Uterus (tissue), 3 donors: ENCODE measurements at regions not wholly inside any gene's neighbourhood (a gene's known extent, or its start where the extent isn't known, plus 50 kb on each side); places are given as distances from the start of the nearest gene placed in this dataset.

Source experiments
- DNase-seq, 2 donors: peaks; one replicate each; pipeline ENCODE4 v3.0.0-alpha.2; 2019 to 2020
- H3K27ac ChIP-seq, 2 donors: fragments of 200-600 bp; sonication (generic); 1 replicate in 1 of 2; 2 replicates in 1 of 2; pipeline ENCODE4 v1.5.1; 2016 to 2018
- H3K27me3 ChIP-seq, 2 donors: fragments of 200-600 bp; sonication (generic); one replicate each; pipeline ENCODE4 v1.5.1; 2018 to 2019; ENCODE audit warnings: control low read depth in 1 of 2
- H3K36me3 ChIP-seq, 2 donors: fragments of 200-600 bp; sonication (generic); one replicate each; pipeline ENCODE4 v1.5.1; 2019; ENCODE audit warnings: control low read depth in 1 of 2
- H3K4me1 ChIP-seq, 2 donors: fragments of 200-600 bp; sonication (generic); one replicate each; pipeline ENCODE4 v1.5.1; 2018 to 2019; ENCODE audit warnings: control low read depth in 1 of 2
- H3K4me3 ChIP-seq, 2 donors: fragments of 200-600 bp; sonication (generic); 1 replicate in 1 of 2; 2 replicates in 1 of 2; pipeline ENCODE4 v1.5.1; 2018 to 2019; ENCODE audit warnings: mild to moderate bottlenecking in 1 of 2
- H3K9me3 ChIP-seq, 2 donors: fragments of 200-600 bp; sonication (generic); one replicate each; pipeline ENCODE4 v1.5.1; 2019; ENCODE audit warnings: control low read depth in 1 of 2
- POLR2A ChIP-seq, 2 donors: fragments of 450-650 bp; IDR thresholded peaks; one replicate each; pipeline ENCODE4 v1.6.1; 2016; ENCODE audit warnings: antibody characterized with exemption in 2 of 2, mild to moderate bottlenecking in 1 of 2, moderate library complexity in 1 of 2
- intact Hi-C: fragments of 100-400 bp; cut with DNase I; formaldehyde crosslinking; loops from one replicate; pipeline ENCODE4 v1.15.1; 2023; ENCODE audit warnings: low total_unique reads
- TF ChIP-seq, protein P1 (sequence below), 4 experiments: fragments of 200-600 bp in 2 of 4; fragments of 450-650 bp in 2 of 4; sonication (generic) in 2 of 4; IDR thresholded peaks; one replicate each; pipeline ENCODE4 v1.5.1; 2016 to 2019; ENCODE audit warnings: antibody characterized with exemption in 4 of 4, mild to moderate bottlenecking in 2 of 4, moderate library complexity in 1 of 4
- donor health status: DM: yes; HTN: yes; CAD: no.

DNA sequence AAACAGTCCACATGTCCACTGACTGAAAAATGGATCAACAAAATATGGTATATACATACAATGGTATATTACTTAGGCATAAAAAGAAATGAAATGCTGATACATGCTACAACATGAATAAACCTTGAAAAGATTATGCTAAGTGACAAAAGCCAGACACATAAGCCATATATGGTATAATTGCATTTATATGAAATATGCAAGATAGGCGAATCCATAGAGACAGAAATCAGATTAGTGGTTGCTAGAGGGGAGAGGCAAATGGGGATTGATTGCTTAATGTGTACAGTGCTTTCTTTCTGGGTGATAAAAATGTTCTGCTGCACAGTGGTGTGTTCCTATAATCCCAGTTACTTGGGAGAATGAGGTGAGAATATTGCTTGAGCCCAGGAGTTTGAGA, 171.0 kb downstream of the CYP26B1 start:
- H3K36me3 ChIP-seq = no peaks in the 10 kb centered on the region
- intact Hi-C loops = no loop called here
- H3K27ac ChIP-seq = no peak overlapping the region
- no peaks in the 10 kb centered on the region for H3K27me3 ChIP-seq
- H3K9me3 ChIP-seq = no peaks in the 10 kb centered on the region
- no peak overlapping the region for H3K4me3 ChIP-seq
- no peak for TF ChIP-seq POLR2A (IDR thresholded peaks at IDR 0.05)
- TF ChIP-seq, protein P1, sequence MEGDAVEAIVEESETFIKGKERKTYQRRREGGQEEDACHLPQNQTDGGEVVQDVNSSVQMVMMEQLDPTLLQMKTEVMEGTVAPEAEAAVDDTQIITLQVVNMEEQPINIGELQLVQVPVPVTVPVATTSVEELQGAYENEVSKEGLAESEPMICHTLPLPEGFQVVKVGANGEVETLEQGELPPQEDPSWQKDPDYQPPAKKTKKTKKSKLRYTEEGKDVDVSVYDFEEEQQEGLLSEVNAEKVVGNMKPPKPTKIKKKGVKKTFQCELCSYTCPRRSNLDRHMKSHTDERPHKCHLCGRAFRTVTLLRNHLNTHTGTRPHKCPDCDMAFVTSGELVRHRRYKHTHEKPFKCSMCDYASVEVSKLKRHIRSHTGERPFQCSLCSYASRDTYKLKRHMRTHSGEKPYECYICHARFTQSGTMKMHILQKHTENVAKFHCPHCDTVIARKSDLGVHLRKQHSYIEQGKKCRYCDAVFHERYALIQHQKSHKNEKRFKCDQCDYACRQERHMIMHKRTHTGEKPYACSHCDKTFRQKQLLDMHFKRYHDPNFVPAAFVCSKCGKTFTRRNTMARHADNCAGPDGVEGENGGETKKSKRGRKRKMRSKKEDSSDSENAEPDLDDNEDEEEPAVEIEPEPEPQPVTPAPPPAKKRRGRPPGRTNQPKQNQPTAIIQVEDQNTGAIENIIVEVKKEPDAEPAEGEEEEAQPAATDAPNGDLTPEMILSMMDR (IDR thresholded peaks at IDR 0.05) = no peak
- no peaks in the 10 kb centered on the region for H3K4me1 ChIP-seq
- DNase-seq = no peak

DNA sequence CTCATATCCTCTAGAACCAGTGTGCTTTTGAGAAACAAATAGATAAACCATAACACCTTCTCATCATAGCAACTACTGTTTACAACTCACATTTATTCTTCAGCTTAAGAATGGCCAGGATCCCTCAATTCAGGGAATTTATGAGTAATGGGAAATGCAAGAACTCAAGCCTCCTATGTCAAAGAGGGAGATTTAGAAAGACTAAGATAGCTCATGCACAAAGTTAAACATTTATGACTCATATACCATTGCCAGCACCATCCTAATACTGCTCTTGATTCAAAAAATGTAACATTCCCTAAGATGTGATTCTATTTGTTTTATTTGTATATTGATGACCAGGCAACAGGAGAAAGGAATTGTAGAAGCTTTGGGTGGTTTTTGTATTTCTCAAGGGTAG, 172.8 kb downstream of the CYP26B1 start:
- intact Hi-C loops = no loop called here
- no peak for DNase-seq
- no peak for TF ChIP-seq POLR2A (IDR thresholded peaks at IDR 0.05)
- TF ChIP-seq, protein P1 (IDR thresholded peaks at IDR 0.05) = no peak
- no peaks in the 10 kb centered on the region for H3K36me3 ChIP-seq
- H3K9me3 ChIP-seq = no peaks in the 10 kb centered on the region
- H3K27ac ChIP-seq = no peak overlapping the region
- no peak overlapping the region for H3K4me3 ChIP-seq
- no peaks in the 10 kb centered on the region for H3K4me1 ChIP-seq
- no peaks in the 10 kb centered on the region for H3K27me3 ChIP-seq

DNA sequence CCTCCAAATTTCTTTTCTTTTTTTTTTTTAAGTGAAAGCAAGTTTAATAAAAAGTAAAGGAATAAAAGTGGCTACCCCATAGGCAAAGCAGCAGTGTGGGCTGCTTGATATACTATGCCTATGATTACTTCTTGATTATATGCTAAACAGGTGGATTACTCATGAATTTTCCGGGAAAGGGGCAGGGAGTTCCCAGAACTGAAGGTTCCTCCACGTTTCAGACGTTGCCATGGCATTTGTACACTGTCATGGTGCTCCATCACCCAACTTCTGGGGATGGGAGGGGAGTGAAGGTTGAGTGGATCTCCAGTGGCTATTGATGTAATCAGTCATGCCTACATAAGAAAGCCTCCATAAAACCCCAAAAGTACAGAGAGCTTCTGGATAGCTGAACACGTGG, 176.2 kb downstream of the CYP26B1 start:
- TF ChIP-seq POLR2A (IDR thresholded peaks at IDR 0.05) = no peak
- TF ChIP-seq, protein P1 (IDR thresholded peaks at IDR 0.05) = no peak
- intact Hi-C loops = no loop called here
- Histone ChIP-seq H3K4me1 (no peaks in the 10 kb centered on the region), H3K27me3 (no peaks in the 10 kb centered on the region), H3K27ac (no peak overlapping the region), H3K4me3 (no peak overlapping the region), H3K9me3 (no peaks in the 10 kb centered on the region), H3K36me3 (no peaks in the 10 kb centered on the region)
- no peak for DNase-seq

DNA sequence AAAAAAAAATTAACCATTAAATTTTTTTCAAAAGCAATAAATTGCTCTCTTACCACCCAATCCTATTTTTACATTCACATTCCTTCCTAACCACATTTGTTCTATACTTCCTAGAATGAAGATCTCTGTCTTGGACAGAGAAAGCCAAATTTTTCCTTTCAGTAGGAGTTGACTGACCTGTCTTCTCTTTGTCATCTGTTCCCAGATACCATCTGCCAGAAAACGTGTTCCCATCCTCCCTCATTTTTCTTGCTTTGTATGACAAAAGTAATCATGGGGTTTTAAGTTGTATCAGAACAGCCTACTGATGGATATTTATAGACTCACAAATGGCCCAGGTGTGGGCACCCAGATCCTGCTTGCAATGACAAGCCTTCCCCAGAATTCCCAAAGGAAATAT, 182.1 kb downstream of the CYP26B1 start:
- no peaks in the 10 kb centered on the region for H3K36me3 ChIP-seq
- DNase-seq = no peak
- no peaks in the 10 kb centered on the region for H3K4me1 ChIP-seq
- TF ChIP-seq, protein P1 (IDR thresholded peaks at IDR 0.05) = no peak
- TF ChIP-seq POLR2A (IDR thresholded peaks at IDR 0.05) = no peak
- H3K4me3 ChIP-seq = no peak overlapping the region
- H3K27me3 ChIP-seq = no peaks in the 10 kb centered on the region
- no peak overlapping the region for H3K27ac ChIP-seq
- intact Hi-C loops = no loop called here
- no peaks in the 10 kb centered on the region for H3K9me3 ChIP-seq

DNA sequence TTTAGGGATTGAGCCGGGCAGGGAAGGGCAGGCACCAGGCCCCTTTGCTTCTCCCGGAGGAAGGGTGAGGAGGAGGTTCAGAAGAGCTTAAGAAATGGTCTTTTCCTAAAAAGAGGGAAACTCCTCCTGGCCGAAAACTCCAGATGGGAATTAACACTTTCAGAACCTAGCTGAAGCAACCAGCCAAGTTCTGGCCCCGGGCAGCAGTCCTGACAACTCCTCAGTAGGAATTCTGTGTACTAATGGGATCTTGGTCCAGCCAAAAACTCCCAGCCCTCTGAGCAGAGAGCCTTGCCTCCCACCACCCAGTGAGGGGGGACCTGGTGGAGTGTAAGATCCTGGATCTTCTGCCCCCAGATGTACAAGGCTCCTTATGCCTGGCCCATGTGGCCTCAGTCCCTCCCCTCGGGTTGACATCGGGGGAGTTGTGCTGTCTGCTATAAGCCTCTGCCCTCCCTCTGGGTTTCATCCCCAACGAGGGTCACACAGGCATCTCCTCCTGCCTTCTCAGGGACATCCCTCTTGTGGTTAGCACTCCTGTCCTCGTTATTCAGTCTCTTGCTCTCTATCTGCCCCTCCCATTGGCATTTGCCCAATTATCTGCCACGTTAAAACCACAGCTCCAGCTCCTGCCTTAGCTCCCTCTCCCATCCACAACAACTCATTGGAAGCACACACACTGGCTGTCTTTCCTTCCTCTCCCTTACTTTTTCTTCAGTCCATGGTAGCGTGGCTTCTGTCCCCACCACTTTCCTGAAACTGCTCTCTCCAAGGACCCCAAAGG, 184.6 kb downstream of the CYP26B1 start:
- intact Hi-C loops = no loop called here
- DNase-seq = no peak
- Histone ChIP-seq H3K36me3 (no peaks in the 10 kb centered on the region), H3K27me3 (no peaks in the 10 kb centered on the region), H3K4me3 (no peak overlapping the region), H3K27ac (no peak overlapping the region), H3K9me3 (peaks cover 0 to 3% of the 10 kb centered on the region in 2 donors), H3K4me1 (no peaks in the 10 kb centered on the region)
- no peak for TF ChIP-seq POLR2A (IDR thresholded peaks at IDR 0.05)
- TF ChIP-seq, protein P1 (IDR thresholded peaks at IDR 0.05) = no peak
